T-helper 2 cell (primary cell): ENCODE measurements at regions not wholly inside any gene's neighbourhood (a gene's known extent, or its start where the extent isn't known, plus 50 kb on each side); places are given as distances from the start of the nearest gene placed in this dataset.
A peak's percentile ranks its signal among the peaks of the same experiment; 100 is the strongest.

Experiments used
- DNase-seq, 5 experiments: peaks; one replicate each; pipeline versions ENCODE4 v3.0.0 to v3.0.0-alpha.2; 2012 to 2022

GRCh38 chr12:14153803-14154202, 172.4 kb upstream of the GRIN2B start:
- no peak for DNase-seq

- DNase-seq, result no peak
Measured at GRCh38 chr12:14156606-14157005, 175.2 kb upstream of the GRIN2B start.

GRCh38 chr12:14157088-14157747, 175.8 kb upstream of the GRIN2B start:
- DNase-seq, result no peak

GRCh38 chr12:14164266-14164665, 182.9 kb upstream of the GRIN2B start:
- no peak for DNase-seq

- peak in 3 of 5 experiments; percentile 10 to 18 (median 18) for DNase-seq
Measured at GRCh38 chr12:14167005-14167628, 185.7 kb upstream of the GRIN2B start.

- no peak for DNase-seq
Measured at GRCh38 chr12:14169281-14169680, 187.9 kb upstream of the GRIN2B start.

- no peak for DNase-seq
Measured at GRCh38 chr12:14171106-14171505, 189.7 kb upstream of the GRIN2B start.

GRCh38 chr12:14175206-14175605, 190.3 kb upstream of the ATF7IP start:
- no peak for DNase-seq

GRCh38 chr12:14185427-14186192, 179.9 kb upstream of the ATF7IP start:
- DNase-seq, result peak in 1 of 5 experiments; percentile 28

GRCh38 chr12:14186193-14186502, 179.3 kb upstream of the ATF7IP start:
- no peak for DNase-seq

- DNase-seq, result no peak
Measured at GRCh38 chr12:14187002-14187401, 178.5 kb upstream of the ATF7IP start.

- DNase-seq, result no peak
Measured at GRCh38 chr12:14187966-14188365, 177.5 kb upstream of the ATF7IP start.

- DNase-seq, result no peak
Measured at GRCh38 chr12:14188744-14189143, 176.7 kb upstream of the ATF7IP start.

GRCh38 chr12:14190694-14191093, 174.8 kb upstream of the ATF7IP start:
- no peak for DNase-seq

- no peak for DNase-seq
Measured at GRCh38 chr12:14191612-14192011, 173.9 kb upstream of the ATF7IP start.

- DNase-seq, result no peak
Measured at GRCh38 chr12:14193639-14194038, 171.8 kb upstream of the ATF7IP start.

GRCh38 chr12:14194572-14194971, 170.9 kb upstream of the ATF7IP start:
- DNase-seq, result no peak

GRCh38 chr12:14199455-14200198, 165.9 kb upstream of the ATF7IP start:
- no peak for DNase-seq

GRCh38 chr12:14200598-14200997, 164.9 kb upstream of the ATF7IP start:
- no peak for DNase-seq

- DNase-seq, result no peak
Measured at GRCh38 chr12:14201291-14201690, 164.2 kb upstream of the ATF7IP start.

- DNase-seq, result no peak
Measured at GRCh38 chr12:14207905-14208551, 157.5 kb upstream of the ATF7IP start.

- no peak for DNase-seq
Measured at GRCh38 chr12:14211947-14212387, 153.5 kb upstream of the ATF7IP start.

GRCh38 chr12:14213542-14213941, 151.9 kb upstream of the ATF7IP start:
- DNase-seq, result no peak
